HG02678 (cell line): ENCODE measurements at regions not wholly inside any gene's neighbourhood (a gene's known extent, or its start where the extent isn't known, plus 50 kb on each side); places are given as distances from the start of the nearest gene placed in this dataset.
"Not testable (repeated sequence)": the region's sequence is repeated elsewhere in the genome, so short reads cannot be mapped to it uniquely, and the experiment has no call there.

Source experiments
- ATAC-seq: cut with Tn5 transposase; IDR thresholded peaks from one replicate; pipeline ENCODE4 v1.9.1; 2021; ENCODE audit warnings: mild to moderate bottlenecking, moderate library complexity; ENCODE audit not compliant: unreplicated experiment

- no peak for ATAC-seq
Measured at GRCh38 chr14:97129639-97130038, 332.5 kb downstream of the VRK1 start.

GRCh38 chr14:97135847-97136246, 338.7 kb downstream of the VRK1 start:
- not testable (repeated sequence) for ATAC-seq

- ATAC-seq: no peak
Measured at GRCh38 chr14:97137705-97138104, 340.5 kb downstream of the VRK1 start.

- ATAC-seq: no peak
Measured at GRCh38 chr14:97138801-97139200, 341.6 kb downstream of the VRK1 start.

- ATAC-seq: no peak
Measured at GRCh38 chr14:97143011-97143410, 345.8 kb downstream of the VRK1 start.

GRCh38 chr14:97143456-97143855, 346.3 kb downstream of the VRK1 start:
- ATAC-seq: no peak

- ATAC-seq: not testable (repeated sequence)
Measured at GRCh38 chr14:97148021-97148420, 350.8 kb downstream of the VRK1 start.

- ATAC-seq: no peak
Measured at GRCh38 chr14:97149775-97150174, 352.6 kb downstream of the VRK1 start.

- ATAC-seq: no peak
Measured at GRCh38 chr14:97153527-97153926, 356.3 kb downstream of the VRK1 start.

GRCh38 chr14:97155320-97155719, 358.1 kb downstream of the VRK1 start:
- ATAC-seq: no peak

GRCh38 chr14:97155814-97156213, 358.6 kb downstream of the VRK1 start:
- ATAC-seq: no peak

GRCh38 chr14:97156705-97157104, 359.5 kb downstream of the VRK1 start:
- ATAC-seq: no peak

GRCh38 chr14:97158102-97158501, 360.9 kb downstream of the VRK1 start:
- ATAC-seq: no peak

GRCh38 chr14:97159124-97159523, 361.9 kb downstream of the VRK1 start:
- ATAC-seq: no peak

- ATAC-seq: no peak
Measured at GRCh38 chr14:97162621-97163020, 365.4 kb downstream of the VRK1 start.

- ATAC-seq: no peak
Measured at GRCh38 chr14:97164021-97164420, 366.8 kb downstream of the VRK1 start.

GRCh38 chr14:97166497-97166896, 369.3 kb downstream of the VRK1 start:
- no peak for ATAC-seq

- not testable (repeated sequence) for ATAC-seq
Measured at GRCh38 chr14:97167577-97167976, 370.4 kb downstream of the VRK1 start.

GRCh38 chr14:97172644-97173043, 375.5 kb downstream of the VRK1 start:
- no peak for ATAC-seq

GRCh38 chr14:97177016-97177415, 379.8 kb downstream of the VRK1 start:
- ATAC-seq: no peak

- ATAC-seq: no peak
Measured at GRCh38 chr14:97177635-97178034, 380.5 kb downstream of the VRK1 start.

- no peak for ATAC-seq
Measured at GRCh38 chr14:97178781-97179180, 381.6 kb downstream of the VRK1 start.

GRCh38 chr14:97179573-97179972, 382.4 kb downstream of the VRK1 start:
- ATAC-seq: no peak
